ENCODE measurements at regions not wholly inside any gene's neighbourhood (a gene's known extent, or its start where the extent isn't known, plus 50 kb on each side); places are given as distances from the start of the nearest gene placed in this dataset.

DNA sequence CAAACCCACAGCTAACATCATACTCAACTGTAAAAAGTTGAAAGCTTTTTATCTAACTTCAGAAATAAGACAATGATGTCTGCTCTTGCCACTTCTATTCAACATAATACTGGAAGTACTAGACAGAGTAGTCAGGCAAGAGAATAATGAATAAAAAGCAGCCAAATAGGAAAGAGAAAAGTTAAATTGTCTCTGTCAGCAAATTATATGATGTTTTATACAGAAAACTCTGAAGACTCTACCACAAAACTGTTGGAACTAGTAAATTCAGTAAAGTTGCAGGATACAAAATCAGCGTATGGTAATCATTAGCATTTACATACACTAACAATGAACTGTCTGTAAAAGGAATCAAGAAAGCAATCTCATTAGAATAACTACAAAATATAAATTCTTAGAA, 752.9 kb upstream of the CT83 start:
- H3K36me3 ChIP-seq (ENCODE audit: insufficient read depth), result no peaks in the 10 kb centered on the region
- H3K36me3 Mint-ChIP-seq (ENCODE audit: low read depth), result no peaks in the 10 kb centered on the region
- H3K9me2 ChIP-seq (ENCODE audit: insufficient read depth), result no peaks in the 10 kb centered on the region
- H3K4me3 Mint-ChIP-seq, result no peak overlapping the region
- no peak for ATAC-seq
- no peak overlapping the region for H2AFZ ChIP-seq
- TF ChIP-seq, protein P1, sequence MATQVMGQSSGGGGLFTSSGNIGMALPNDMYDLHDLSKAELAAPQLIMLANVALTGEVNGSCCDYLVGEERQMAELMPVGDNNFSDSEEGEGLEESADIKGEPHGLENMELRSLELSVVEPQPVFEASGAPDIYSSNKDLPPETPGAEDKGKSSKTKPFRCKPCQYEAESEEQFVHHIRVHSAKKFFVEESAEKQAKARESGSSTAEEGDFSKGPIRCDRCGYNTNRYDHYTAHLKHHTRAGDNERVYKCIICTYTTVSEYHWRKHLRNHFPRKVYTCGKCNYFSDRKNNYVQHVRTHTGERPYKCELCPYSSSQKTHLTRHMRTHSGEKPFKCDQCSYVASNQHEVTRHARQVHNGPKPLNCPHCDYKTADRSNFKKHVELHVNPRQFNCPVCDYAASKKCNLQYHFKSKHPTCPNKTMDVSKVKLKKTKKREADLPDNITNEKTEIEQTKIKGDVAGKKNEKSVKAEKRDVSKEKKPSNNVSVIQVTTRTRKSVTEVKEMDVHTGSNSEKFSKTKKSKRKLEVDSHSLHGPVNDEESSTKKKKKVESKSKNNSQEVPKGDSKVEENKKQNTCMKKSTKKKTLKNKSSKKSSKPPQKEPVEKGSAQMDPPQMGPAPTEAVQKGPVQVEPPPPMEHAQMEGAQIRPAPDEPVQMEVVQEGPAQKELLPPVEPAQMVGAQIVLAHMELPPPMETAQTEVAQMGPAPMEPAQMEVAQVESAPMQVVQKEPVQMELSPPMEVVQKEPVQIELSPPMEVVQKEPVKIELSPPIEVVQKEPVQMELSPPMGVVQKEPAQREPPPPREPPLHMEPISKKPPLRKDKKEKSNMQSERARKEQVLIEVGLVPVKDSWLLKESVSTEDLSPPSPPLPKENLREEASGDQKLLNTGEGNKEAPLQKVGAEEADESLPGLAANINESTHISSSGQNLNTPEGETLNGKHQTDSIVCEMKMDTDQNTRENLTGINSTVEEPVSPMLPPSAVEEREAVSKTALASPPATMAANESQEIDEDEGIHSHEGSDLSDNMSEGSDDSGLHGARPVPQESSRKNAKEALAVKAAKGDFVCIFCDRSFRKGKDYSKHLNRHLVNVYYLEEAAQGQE (IDR thresholded peaks at IDR 0.05; ENCODE audit: unreplicated experiment), result no peak
- TF ChIP-seq JUNB (IDR thresholded peaks at IDR 0.05; ENCODE audit: unreplicated experiment) (no peak), CREB1 (CRISPR knock-in tag; IDR thresholded peaks at IDR 0.05; ENCODE audit: low read depth) (no peak), POLR2AphosphoS5 (IDR thresholded peaks at IDR 0.05; ENCODE audit: low read depth) (no peak)
- TF ChIP-seq, protein P2, sequence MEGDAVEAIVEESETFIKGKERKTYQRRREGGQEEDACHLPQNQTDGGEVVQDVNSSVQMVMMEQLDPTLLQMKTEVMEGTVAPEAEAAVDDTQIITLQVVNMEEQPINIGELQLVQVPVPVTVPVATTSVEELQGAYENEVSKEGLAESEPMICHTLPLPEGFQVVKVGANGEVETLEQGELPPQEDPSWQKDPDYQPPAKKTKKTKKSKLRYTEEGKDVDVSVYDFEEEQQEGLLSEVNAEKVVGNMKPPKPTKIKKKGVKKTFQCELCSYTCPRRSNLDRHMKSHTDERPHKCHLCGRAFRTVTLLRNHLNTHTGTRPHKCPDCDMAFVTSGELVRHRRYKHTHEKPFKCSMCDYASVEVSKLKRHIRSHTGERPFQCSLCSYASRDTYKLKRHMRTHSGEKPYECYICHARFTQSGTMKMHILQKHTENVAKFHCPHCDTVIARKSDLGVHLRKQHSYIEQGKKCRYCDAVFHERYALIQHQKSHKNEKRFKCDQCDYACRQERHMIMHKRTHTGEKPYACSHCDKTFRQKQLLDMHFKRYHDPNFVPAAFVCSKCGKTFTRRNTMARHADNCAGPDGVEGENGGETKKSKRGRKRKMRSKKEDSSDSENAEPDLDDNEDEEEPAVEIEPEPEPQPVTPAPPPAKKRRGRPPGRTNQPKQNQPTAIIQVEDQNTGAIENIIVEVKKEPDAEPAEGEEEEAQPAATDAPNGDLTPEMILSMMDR (conservative IDR thresholded peaks at IDR 0.05; ENCODE audit: low read depth in 2 of 2), result no peak
- TF ChIP-seq, protein P3, sequence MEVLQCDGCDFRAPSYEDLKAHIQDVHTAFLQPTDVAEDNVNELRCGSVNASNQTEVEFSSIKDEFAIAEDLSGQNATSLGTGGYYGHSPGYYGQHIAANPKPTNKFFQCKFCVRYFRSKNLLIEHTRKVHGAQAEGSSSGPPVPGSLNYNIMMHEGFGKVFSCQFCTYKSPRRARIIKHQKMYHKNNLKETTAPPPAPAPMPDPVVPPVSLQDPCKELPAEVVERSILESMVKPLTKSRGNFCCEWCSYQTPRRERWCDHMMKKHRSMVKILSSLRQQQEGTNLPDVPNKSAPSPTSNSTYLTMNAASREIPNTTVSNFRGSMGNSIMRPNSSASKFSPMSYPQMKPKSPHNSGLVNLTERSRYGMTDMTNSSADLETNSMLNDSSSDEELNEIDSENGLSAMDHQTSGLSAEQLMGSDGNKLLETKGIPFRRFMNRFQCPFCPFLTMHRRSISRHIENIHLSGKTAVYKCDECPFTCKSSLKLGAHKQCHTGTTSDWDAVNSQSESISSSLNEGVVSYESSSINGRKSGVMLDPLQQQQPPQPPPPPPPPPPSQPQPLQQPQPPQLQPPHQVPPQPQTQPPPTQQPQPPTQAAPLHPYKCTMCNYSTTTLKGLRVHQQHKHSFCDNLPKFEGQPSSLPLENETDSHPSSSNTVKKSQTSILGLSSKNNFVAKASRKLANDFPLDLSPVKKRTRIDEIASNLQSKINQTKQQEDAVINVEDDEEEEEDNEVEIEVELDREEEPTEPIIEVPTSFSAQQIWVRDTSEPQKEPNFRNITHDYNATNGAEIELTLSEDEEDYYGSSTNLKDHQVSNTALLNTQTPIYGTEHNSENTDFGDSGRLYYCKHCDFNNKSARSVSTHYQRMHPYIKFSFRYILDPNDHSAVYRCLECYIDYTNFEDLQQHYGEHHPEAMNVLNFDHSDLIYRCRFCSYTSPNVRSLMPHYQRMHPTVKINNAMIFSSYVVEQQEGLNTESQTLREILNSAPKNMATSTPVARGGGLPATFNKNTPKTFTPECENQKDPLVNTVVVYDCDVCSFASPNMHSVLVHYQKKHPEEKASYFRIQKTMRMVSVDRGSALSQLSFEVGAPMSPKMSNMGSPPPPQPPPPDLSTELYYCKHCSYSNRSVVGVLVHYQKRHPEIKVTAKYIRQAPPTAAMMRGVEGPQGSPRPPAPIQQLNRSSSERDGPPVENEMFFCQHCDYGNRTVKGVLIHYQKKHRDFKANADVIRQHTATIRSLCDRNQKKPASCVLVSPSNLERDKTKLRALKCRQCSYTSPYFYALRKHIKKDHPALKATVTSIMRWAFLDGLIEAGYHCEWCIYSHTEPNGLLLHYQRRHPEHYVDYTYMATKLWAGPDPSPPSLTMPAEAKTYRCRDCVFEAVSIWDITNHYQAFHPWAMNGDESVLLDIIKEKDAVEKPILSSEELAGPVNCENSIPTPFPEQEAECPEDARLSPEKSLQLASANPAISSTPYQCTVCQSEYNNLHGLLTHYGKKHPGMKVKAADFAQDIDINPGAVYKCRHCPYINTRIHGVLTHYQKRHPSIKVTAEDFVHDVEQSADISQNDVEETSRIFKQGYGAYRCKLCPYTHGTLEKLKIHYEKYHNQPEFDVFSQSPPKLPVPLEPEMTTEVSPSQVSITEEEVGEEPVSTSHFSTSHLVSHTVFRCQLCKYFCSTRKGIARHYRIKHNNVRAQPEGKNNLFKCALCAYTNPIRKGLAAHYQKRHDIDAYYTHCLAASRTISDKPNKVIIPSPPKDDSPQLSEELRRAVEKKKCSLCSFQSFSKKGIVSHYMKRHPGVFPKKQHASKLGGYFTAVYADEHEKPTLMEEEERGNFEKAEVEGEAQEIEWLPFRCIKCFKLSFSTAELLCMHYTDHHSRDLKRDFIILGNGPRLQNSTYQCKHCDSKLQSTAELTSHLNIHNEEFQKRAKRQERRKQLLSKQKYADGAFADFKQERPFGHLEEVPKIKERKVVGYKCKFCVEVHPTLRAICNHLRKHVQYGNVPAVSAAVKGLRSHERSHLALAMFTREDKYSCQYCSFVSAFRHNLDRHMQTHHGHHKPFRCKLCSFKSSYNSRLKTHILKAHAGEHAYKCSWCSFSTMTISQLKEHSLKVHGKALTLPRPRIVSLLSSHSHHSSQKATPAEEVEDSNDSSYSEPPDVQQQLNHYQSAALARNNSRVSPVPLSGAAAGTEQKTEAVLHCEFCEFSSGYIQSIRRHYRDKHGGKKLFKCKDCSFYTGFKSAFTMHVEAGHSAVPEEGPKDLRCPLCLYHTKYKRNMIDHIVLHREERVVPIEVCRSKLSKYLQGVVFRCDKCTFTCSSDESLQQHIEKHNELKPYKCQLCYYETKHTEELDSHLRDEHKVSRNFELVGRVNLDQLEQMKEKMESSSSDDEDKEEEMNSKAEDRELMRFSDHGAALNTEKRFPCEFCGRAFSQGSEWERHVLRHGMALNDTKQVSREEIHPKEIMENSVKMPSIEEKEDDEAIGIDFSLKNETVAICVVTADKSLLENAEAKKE (CRISPR knock-in tag; IDR thresholded peaks at IDR 0.05), result no peak
- H3K9me3 Mint-ChIP-seq, result no peaks in the 10 kb centered on the region; the same call in 2 of the 3 replicates
- no peaks in the 10 kb centered on the region for H3K27me3 ChIP-seq (ENCODE audit: insufficient read depth)
- H3K4me3 ChIP-seq, result no peak overlapping the region
- H3K4me1 Mint-ChIP-seq, result no peaks in the 10 kb centered on the region
- no peaks in the 10 kb centered on the region for H3K79me2 ChIP-seq (replicated peaks; ENCODE audit: insufficient read depth)
- H3K4me1 ChIP-seq (ENCODE audit: insufficient read depth), result no peaks in the 10 kb centered on the region
- no peak overlapping the region for H3K4me2 ChIP-seq
- H3K27me3 Mint-ChIP-seq (ENCODE audit: insufficient read depth, low read depth, poor library complexity), result no peaks in the 10 kb centered on the region
- H3K27ac Mint-ChIP-seq, result no peak overlapping the region
- H3F3A ChIP-seq (replicated peaks; ENCODE audit: low read depth), result no peaks in the 10 kb centered on the region
- H3K27ac ChIP-seq (ENCODE audit: low read depth), result no peak overlapping the region
- no peaks in the 10 kb centered on the region for H4K20me1 ChIP-seq (replicated peaks; ENCODE audit: insufficient read depth)
- no peak for DNase-seq (ENCODE audit: low spot score)
